ENCODE measurements at regions not wholly inside any gene's neighbourhood (a gene's known extent, or its start where the extent isn't known, plus 50 kb on each side); places are given as distances from the start of the nearest gene placed in this dataset.
A peak's percentile ranks its signal among the peaks of the same experiment; 100 is the strongest.

GRCh38 chr7:145893925-145894535 lies 222.6 kb upstream of the CNTNAP2 start:
- no peaks in the 10 kb centered on the region for H3K27me3 ChIP-seq (replicated peaks in 1 of 4; ENCODE audit: control insufficient read depth in 3 of 4, extremely low read depth in 1 of 4, insufficient read depth in 3 of 4, low read length in 3 of 4)
- no peaks in the 10 kb centered on the region for H3K23me2 ChIP-seq (ENCODE audit: low read depth, low read length)
- H3K79me1 ChIP-seq (ENCODE audit: low read depth, low read length) = no peaks in the 10 kb centered on the region
- no peak overlapping the region for H3K4me2 ChIP-seq (ENCODE audit: insufficient read depth in 1 of 2, low read depth in 2 of 2, low read length in 2 of 2)
- no peak overlapping the region for H2AK5ac ChIP-seq (ENCODE audit: low read depth, low read length)
- H3K4ac ChIP-seq (replicated peaks; ENCODE audit: insufficient read length, low read depth, low read length) = no peak overlapping the region
- no peak overlapping the region for H2BK12ac ChIP-seq (ENCODE audit: low read depth, low read length)
- no peak overlapping the region for H4K91ac ChIP-seq (replicated peaks; ENCODE audit: insufficient read length, low read length)
- H2BK15ac ChIP-seq (ENCODE audit: low read length) = no peak overlapping the region
- POLR2A ChIA-PET (ENCODE audit: partially characterized antibody) = no interaction called here
- H3K23ac ChIP-seq (ENCODE audit: insufficient read length) = no peak overlapping the region
- no peak overlapping the region for H3K14ac ChIP-seq (ENCODE audit: insufficient read length)
- no peak overlapping the region for H2BK20ac ChIP-seq (ENCODE audit: low read length)
- H2BK5ac ChIP-seq (ENCODE audit: low read depth, low read length) = no peak overlapping the region
- no peaks in the 10 kb centered on the region for H3K4me1 ChIP-seq (replicated peaks in 1 of 4; ENCODE audit: control insufficient read depth in 3 of 4, insufficient read depth in 4 of 4, low read length in 3 of 4)
- no peaks in the 10 kb centered on the region for H3K9me3 ChIP-seq (ENCODE audit: insufficient read depth in 2 of 2, low read depth in 1 of 2, low read length in 1 of 2)
- no peak overlapping the region for H2BK120ac ChIP-seq (replicated peaks; ENCODE audit: low read depth, low read length)
- DNase-seq (ENCODE audit: low read depth in 1 of 2, low spot score in 2 of 2) = no peak
- H3K56ac ChIP-seq (replicated peaks; ENCODE audit: insufficient read length, low read depth, low read length) = no peak overlapping the region
- H2AFZ ChIP-seq (ENCODE audit: low read length) = peak overlapping the region; percentile 64; the same call in 1 of the 2 replicates
- H3K9ac ChIP-seq (replicated peaks in 1 of 4; ENCODE audit: extremely low read depth in 1 of 4, low read depth in 3 of 4, low read length in 3 of 4) = no peak overlapping the region
- no peak overlapping the region for H3K4me3 ChIP-seq (ENCODE audit: extremely low read depth in 1 of 4, insufficient read depth in 2 of 4, low read depth in 3 of 4, low read length in 4 of 4)
- H4K20me1 ChIP-seq (replicated peaks in 1 of 2; ENCODE audit: control insufficient read depth in 1 of 2, insufficient read depth in 2 of 2, low read length in 2 of 2) = no peaks in the 10 kb centered on the region
- no peak overlapping the region for H3K27ac ChIP-seq (ENCODE audit: low read depth, low read length)
- no peak for FAIRE-seq
- H3K18ac ChIP-seq (ENCODE audit: extremely low read depth, low read length) = no peak overlapping the region
- TF ChIP-seq GTF2F1 (IDR thresholded peaks at IDR 0.05; ENCODE audit: borderline replicate concordance, low read depth, low read length) (no peak), JUN (IDR thresholded peaks at IDR 0.05; ENCODE audit: low read depth, low read length) (no peak), ZNF274 (IDR thresholded peaks at IDR 0.05; ENCODE audit: borderline replicate concordance, extremely low read depth, low read length) (no peak), HDAC6 (IDR thresholded peaks at IDR 0.05; ENCODE audit: low read depth, low read length) (no peak), SIRT6 (IDR thresholded peaks at IDR 0.05; ENCODE audit: low read length) (no peak), PHF8 (conservative IDR thresholded peaks at IDR 0.05; ENCODE audit: low read depth, low read length) (no peak), HDAC2 (IDR thresholded peaks at IDR 0.05; ENCODE audit: borderline replicate concordance in 1 of 2, low read depth in 2 of 2, low read length in 2 of 2) (no peak), KDM1A (IDR thresholded peaks at IDR 0.05; ENCODE audit: borderline replicate concordance, low read length) (no peak), TAF7 (optimal IDR thresholded peaks at IDR 0.05; ENCODE audit: borderline replicate concordance, low read depth, low read length) (no peak), NANOG (IDR thresholded peaks at IDR 0.05; ENCODE audit: insufficient read depth, low read depth, low read length, poor library complexity, severe bottlenecking) (no peak)
- no peak overlapping the region for H4K5ac ChIP-seq (ENCODE audit: insufficient read length, low read depth, low read length)
- no peak overlapping the region for H4K8ac ChIP-seq (ENCODE audit: extremely low read depth, insufficient read depth, low read length)
- H3K36me3 ChIP-seq (ENCODE audit: control insufficient read depth in 2 of 4, insufficient read depth in 4 of 4, low read length in 3 of 4) = no peaks in the 10 kb centered on the region
- 91% methylated on average over 4 of the region's 4 CpGs; no CpG with 5 or more reads in 1 of the 2 experiments for WGBS, 2 experiments (ENCODE audit: extremely low coverage in 1 of 2, insufficient coverage in 1 of 2, insufficient read length in 1 of 2, insufficient replicate concordance in 2 of 2, low coverage in 1 of 2, low lambda C conversion rate in 2 of 2, missing lambda C conversion rate in 1 of 2)
- H3K79me2 ChIP-seq (ENCODE audit: control insufficient read depth in 1 of 2, insufficient read depth in 2 of 2, low read length in 2 of 2) = no peaks in the 10 kb centered on the region
- CTCF ChIA-PET (ENCODE audit: partially characterized antibody) = interaction anchor here (1.0 to 4.0 kb wide), 2 partner anchors 9 to 11 kb away, joined by 3 to 26 read pairs; no protein-coding TSS in a partner anchor
